Mucosa of gallbladder (tissue), 1 donor: ENCODE measurements at regions not wholly inside any gene's neighbourhood (a gene's known extent, or its start where the extent isn't known, plus 50 kb on each side); places are given as distances from the start of the nearest gene placed in this dataset.

Source experiments
- DNase-seq: peaks from one replicate; pipeline ENCODE4 v3.0.0-alpha.2; 2020; ENCODE audit warnings: low spot score
- donor health status: DM: no; HTN: no; CAD: no.

GRCh38 chr10:21092683-21093524 is 195.8 kb upstream of the NEBL start:
- DNase-seq = no peak

DNA sequence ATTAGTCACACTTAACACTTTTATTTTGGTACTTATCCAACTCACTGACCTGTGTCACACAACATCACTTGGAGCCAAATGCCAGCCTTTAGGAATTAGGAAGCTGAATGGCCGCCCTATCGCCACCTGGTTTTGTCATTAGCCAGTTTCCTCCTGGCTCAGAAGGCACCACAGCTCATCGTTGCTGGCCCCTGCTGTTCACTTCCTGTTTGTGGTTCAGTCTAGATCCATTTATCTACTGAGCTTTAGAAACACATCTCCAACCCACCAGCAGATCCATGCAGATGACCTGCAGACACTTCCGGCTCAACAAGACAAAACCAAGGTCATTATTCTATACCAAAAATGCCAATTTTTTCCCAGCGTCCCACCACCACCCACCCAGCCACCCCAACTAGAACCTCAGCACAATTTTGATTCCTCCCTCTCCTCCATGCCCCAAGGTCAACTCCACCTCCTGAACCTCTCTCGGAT is 193.5 kb upstream of the NEBL start:
- DNase-seq = no peak

DNA sequence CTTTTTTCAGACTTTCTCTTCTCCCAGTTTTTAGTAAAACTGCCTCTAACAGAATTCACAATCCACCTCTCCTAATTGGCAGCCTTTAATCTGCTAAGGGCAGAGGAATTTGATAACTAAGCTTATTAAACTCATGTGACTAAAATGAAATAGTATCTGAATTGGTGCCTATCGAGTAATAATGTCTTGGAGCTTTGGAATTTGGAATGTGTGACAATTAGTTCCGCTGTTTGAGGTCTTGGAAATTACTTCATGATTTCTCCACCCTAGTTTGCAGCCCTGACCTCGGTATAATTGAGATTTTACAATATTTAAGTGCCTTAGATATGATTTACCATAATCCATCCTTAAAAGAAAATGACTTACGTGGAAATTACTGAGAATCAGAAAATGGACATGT is 190.4 kb upstream of the NEBL start:
- no peak for DNase-seq

DNA sequence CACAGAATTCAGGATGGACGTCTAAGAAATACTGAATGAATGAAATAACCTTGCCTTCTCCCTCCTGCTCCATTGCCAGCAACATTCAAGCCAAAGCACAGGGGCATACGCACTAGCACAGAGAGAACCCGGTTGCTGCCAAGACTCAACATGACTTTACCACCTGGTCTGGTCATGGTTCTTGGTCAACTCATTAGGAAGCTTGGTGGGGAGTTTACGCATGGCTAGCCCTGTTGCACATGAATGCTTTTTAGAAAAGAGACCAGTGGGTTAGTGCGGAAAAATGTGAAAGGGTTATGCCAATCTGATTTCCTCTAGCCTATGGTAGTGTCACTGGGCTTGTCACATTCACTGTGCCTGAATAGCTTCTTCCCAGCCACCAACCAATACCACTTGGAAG is 187.6 kb upstream of the NEBL start:
- DNase-seq = no peak

GRCh38 chr10:21083861-21084260 is 186.8 kb upstream of the NEBL start:
- DNase-seq = no peak

DNA sequence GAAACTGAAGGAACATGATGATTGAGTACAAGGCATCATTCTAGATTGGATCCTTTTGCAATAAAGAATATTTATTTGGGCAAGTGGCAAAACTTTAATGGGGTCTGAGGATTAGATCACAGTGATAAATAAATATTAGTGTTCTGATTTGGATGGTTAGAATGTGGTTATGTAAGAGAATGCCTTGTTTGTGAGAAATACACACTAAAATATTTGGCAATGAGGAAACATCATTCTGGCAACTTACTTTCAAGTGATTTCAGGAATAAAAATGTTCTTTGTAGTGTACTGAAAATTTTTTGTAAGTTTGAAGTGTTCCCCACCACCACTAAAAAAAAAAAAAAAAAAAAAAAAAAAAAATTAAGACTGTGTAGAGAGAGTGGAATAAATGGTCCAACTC is 185.1 kb upstream of the NEBL start:
- no peak for DNase-seq

DNA sequence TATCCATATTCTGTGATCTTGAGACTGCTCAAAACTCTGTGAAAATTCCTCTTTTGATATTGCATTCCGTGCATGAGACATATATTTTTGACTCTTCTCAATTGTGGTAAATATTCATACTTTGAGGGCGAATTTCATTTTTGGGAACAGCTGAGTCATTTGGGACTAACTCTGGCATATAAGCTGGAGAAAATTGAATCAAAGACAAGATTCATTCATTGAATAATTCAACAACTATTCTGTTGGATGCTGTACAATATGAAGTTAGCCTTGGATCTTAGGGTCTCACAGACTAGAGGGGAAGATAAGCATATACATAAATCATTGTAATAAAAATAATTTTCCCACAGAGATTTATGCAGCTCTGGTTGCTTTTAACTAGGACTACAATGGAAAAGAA is 183.2 kb upstream of the NEBL start:
- no peak for DNase-seq

- DNase-seq = no peak
These were observed 182.2 kb upstream of the NEBL start for GRCh38 chr10:21079330-21079658.

- peak; percentile 52 for DNase-seq
These were observed 181.6 kb upstream of the NEBL start for GRCh38 chr10:21078410-21079329.

- no peak for DNase-seq
These were observed 180.6 kb upstream of the NEBL start for GRCh38 chr10:21077681-21078080.

GRCh38 chr10:21076381-21076780 is 179.3 kb upstream of the NEBL start:
- no peak for DNase-seq

GRCh38 chr10:21075880-21076279 is 178.8 kb upstream of the NEBL start:
- no peak for DNase-seq

GRCh38 chr10:21071001-21071673 is 174.0 kb upstream of the NEBL start:
- DNase-seq = no peak

DNA sequence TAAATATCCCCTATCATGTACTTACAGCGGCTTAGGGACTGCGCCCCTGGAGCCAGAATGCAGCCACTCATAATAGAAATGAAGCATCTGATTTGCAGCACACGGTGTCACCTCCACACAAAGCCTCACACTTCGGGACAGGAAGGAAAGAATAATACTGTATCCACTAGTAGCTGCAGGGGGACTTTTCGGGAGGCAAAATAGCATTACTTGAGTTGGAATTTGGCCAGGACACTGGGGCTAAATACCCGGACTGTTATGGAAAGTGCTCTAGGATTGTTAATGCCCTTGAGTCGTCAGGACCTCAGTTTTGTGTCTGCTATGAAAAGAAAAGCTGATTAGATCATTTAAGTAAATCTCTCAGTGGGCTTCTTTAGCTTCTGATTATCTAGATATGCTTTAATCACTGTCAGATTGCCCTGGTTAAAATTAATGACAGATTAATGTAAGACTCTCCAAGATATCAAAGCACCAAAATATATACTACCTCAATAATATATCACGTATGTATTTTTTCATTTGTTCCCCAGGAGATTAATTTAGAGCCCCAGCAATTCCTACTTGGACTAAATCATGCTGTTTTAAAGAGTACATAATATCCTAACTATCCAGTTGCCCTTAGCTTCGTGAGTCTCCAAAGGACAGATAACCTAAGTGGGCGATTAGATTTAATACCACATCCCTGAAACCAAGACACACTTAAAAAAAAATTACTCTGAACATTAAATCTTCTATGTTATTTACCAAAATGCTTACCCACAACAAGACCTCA is 173.0 kb upstream of the NEBL start:
- no peak for DNase-seq

GRCh38 chr10:21069278-21069677 is 172.2 kb upstream of the NEBL start:
- DNase-seq = no peak

- no peak for DNase-seq
These were observed 171.0 kb upstream of the NEBL start for GRCh38 chr10:21068026-21068656.

DNA sequence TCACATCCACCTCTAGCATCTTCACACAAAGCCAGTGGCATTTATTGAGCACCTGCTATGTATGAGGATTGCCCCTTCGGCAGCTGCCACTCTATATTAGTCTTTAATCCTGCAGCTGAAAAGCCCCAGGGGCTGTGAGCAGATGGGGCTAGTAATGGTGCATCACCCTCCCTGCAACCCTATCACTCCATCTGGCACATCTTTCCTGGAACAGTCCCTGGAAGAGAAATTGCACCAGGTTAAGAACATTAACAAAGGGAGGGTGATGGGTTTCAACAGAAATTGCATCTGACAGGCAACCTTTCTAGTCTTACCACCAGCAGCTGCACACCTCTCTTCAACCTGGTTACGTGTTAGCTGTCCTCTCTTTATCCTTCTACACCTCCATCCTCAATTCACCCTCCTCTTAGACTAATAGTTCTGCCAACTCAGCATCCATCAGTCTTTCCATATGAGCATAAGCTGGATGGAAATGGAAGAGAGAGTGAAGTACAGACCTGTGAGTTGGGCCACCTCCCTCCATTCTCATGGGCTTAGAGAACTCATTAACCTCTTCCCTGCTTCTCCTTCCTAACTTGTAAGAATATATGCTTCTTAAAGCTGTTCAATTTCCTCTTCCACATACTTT is 168.6 kb upstream of the NEBL start:
- no peak for DNase-seq

- DNase-seq = no peak
These were observed 164.9 kb upstream of the NEBL start for GRCh38 chr10:21061982-21062381.

DNA sequence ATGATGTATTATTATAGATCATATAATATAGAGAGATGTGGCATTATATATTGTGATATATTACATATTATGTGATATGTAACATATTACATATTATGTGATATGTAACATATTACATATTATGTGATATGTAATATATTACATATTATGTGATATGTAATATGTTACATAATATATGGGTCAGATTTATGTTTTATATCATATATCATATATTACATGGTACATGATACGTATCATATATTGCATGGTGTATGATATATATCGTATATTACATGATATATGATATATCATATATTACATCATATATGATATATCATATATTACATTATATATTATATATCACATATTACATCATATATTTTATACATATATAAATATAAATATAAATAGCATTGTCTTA is 164.1 kb upstream of the NEBL start:
- no peak for DNase-seq

- no peak for DNase-seq
These were observed 163.5 kb upstream of the NEBL start for GRCh38 chr10:21060626-21061025.

- no peak for DNase-seq
These were observed 160.9 kb upstream of the NEBL start for GRCh38 chr10:21057989-21058388.
